Activated CD4-positive, alpha-beta memory T cell treated with anti-CD3 and anti-CD28 coated beads, Interleukin-2, amount 10 ng/mL, durations not matched to agents 7 days and 5 days (primary cell): ENCODE measurements at regions not wholly inside any gene's neighbourhood (a gene's known extent, or its start where the extent isn't known, plus 50 kb on each side); places are given as distances from the start of the nearest gene placed in this dataset.

Experiments
- CTCF ChIA-PET: fragments of 350-600 bp; sonication (Branson Sonifier 250); formaldehyde crosslinking; loops from one replicate; lab custom pipeline; 2021; ENCODE audit warnings: antibody characterized with exemption, inconsistent platforms; lab: Charles Lee
- POLR2A ChIA-PET: fragments of 350-600 bp; sonication (Branson Sonifier 250); formaldehyde crosslinking; loops from one replicate; lab custom pipeline; 2021; ENCODE audit warnings: antibody characterized with exemption; lab: Charles Lee
- DNase-seq: peaks from one replicate; pipeline ENCODE4 v3.0.0-alpha.2; 2020
- H3K27ac Mint-ChIP-seq: one replicate; pipeline ENCODE4 v1.8.0; 2021; ENCODE audit warnings: mild to moderate bottlenecking, mixed read lengths
- H3K27me3 Mint-ChIP-seq: one replicate; pipeline ENCODE4 v1.8.0; 2021; ENCODE audit warnings: mixed read lengths
- H3K36me3 Mint-ChIP-seq: one replicate; pipeline ENCODE4 v1.8.0; 2021; ENCODE audit warnings: low read depth, mixed read lengths
- H3K4me1 Mint-ChIP-seq: one replicate; pipeline ENCODE4 v1.8.0; 2021; ENCODE audit warnings: mixed read lengths
- H3K4me3 Mint-ChIP-seq: one replicate; pipeline ENCODE4 v1.8.0; 2021; ENCODE audit warnings: mild to moderate bottlenecking, mixed read lengths
- H3K9me3 Mint-ChIP-seq: one replicate; pipeline ENCODE4 v1.8.0; 2021; ENCODE audit warnings: mixed read lengths

DNA sequence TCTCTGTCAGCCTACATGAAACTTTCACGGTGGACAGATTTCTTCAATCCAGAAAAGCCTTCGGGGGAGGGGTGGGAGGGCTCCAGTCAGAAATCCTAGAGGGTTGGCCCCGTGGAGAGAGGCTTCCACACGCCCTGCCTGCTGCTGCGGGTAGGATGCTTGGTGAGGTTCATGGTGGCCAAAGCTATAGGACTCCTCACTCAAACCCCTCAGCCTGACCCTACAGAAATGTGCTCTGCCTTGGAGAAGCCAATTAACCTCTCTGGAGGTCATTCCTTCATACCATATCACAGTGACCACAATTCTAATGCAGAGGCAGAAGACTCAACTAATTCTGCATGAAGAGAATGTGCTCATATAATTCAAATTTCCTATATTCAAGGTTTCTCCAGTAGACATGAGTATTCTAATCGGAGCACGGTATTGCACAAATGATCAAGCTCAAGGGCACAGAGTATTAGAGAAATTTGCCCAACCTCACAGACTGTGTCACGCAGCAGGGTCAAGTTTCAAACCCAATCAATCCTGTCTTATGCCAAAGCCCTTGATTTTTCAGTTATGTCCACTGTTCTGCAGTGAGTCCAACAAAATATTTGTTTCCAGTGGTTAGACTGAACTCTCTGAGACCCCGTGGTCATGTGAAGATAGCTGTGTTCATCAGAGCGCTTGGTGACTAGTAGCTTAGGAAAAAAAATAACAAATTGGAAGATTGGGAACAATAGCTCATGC is 104.8 kb downstream of the TOMM20 start:
- ChIA-PET POLR2A (interaction anchor here (1.9 kb wide), 1 partner anchor 12 kb away, joined by 10 read pairs; no protein-coding TSS in a partner anchor), CTCF (no interaction called here)
- no peak overlapping the region for H3K27ac Mint-ChIP-seq
- DNase-seq, result no peak
- peaks cover 24% of the 10 kb centered on the region for H3K4me1 Mint-ChIP-seq
- H3K27me3 Mint-ChIP-seq, result no peaks in the 10 kb centered on the region
- peaks cover 8% of the 10 kb centered on the region for H3K36me3 Mint-ChIP-seq
- H3K9me3 Mint-ChIP-seq, result peaks cover 16% of the 10 kb centered on the region
- H3K4me3 Mint-ChIP-seq, result no peak overlapping the region

GRCh38 chr1:235022981-235023710 is 105.5 kb downstream of the TOMM20 start:
- H3K36me3 Mint-ChIP-seq, result peaks cover 9% of the 10 kb centered on the region
- H3K4me1 Mint-ChIP-seq, result peaks cover 32% of the 10 kb centered on the region
- H3K27me3 Mint-ChIP-seq, result no peaks in the 10 kb centered on the region
- no peak for DNase-seq
- H3K4me3 Mint-ChIP-seq, result no peak overlapping the region
- H3K9me3 Mint-ChIP-seq, result peaks cover 17% of the 10 kb centered on the region
- no peak overlapping the region for H3K27ac Mint-ChIP-seq
- CTCF ChIA-PET, result interaction anchor here (1.1 kb wide), 1 partner anchor 11 kb away, joined by 5 read pairs; no protein-coding TSS in a partner anchor
- POLR2A ChIA-PET, result interaction anchor here (1.9 kb wide), 1 partner anchor 11 kb away, joined by 10 read pairs; no protein-coding TSS in a partner anchor

GRCh38 chr1:235022341-235022980 is 106.2 kb downstream of the TOMM20 start:
- ChIA-PET CTCF (interaction anchor here (1.1 kb wide), 1 partner anchor 11 kb away, joined by 5 read pairs; no protein-coding TSS in a partner anchor), POLR2A (interaction anchor here (0.6 to 1.9 kb wide), 2 partner anchors 11 to 35 kb away, joined by 3 to 10 read pairs; no protein-coding TSS in a partner anchor)
- H3K27ac Mint-ChIP-seq, result no peak overlapping the region
- peaks cover 38% of the 10 kb centered on the region for H3K4me1 Mint-ChIP-seq
- H3K36me3 Mint-ChIP-seq, result peaks cover 14% of the 10 kb centered on the region
- DNase-seq, result no peak
- H3K4me3 Mint-ChIP-seq, result no peak overlapping the region
- no peaks in the 10 kb centered on the region for H3K27me3 Mint-ChIP-seq
- peaks cover 17% of the 10 kb centered on the region for H3K9me3 Mint-ChIP-seq

DNA sequence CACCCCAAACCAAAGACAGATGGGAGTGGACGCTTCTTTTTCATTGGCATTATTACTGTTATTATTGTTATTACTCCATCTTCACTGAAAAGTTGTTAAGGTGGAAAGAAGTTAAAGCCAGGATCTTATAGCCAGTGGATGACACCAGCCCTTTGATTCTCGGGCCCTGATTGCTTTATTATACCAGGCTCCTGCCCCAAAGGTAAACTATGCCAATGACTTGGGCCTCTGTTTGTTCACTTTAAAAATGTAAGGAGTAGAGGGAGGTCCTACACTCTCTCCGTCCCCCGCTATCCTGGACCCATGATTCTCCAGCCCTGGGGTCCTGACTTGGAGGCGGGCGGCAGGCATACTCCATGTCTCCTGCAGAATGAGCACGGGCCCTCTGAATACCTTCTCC is 106.8 kb downstream of the TOMM20 start:
- POLR2A ChIA-PET, result interaction anchor here (1.9 kb wide), 1 partner anchor 10 kb away, joined by 10 read pairs; no protein-coding TSS in a partner anchor
- CTCF ChIA-PET, result no interaction called here
- Mint-ChIP-seq H3K4me1 (peaks cover 42% of the 10 kb centered on the region), H3K36me3 (peaks cover 9% of the 10 kb centered on the region), H3K27me3 (no peaks in the 10 kb centered on the region), H3K4me3 (no peak overlapping the region), H3K9me3 (peaks cover 11% of the 10 kb centered on the region), H3K27ac (no peak overlapping the region)
- no peak for DNase-seq

DNA sequence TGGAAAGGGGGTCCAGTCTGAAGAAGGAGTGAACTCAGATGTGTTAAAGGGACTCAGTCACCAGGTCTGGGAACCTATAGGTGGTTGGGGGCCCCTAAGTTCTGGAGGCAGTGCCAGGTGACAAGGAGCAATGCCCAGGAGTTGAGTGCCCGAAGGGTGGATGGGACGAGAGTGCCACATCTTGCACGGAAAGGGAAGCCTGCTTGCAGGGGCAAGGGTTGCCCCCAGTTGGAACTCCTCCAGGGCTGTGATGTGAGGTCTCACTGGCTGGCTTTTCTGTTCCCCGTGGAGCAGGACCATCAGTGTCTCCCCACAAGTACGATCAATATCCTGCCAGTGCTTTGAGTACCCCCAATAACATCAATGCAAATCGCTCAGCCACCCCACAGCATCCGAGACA is 107.3 kb downstream of the TOMM20 start:
- H3K9me3 Mint-ChIP-seq, result peaks cover 10% of the 10 kb centered on the region
- no peak overlapping the region for H3K4me3 Mint-ChIP-seq
- CTCF ChIA-PET, result no interaction called here
- POLR2A ChIA-PET, result no interaction called here
- no peak overlapping the region for H3K27ac Mint-ChIP-seq
- H3K4me1 Mint-ChIP-seq, result peaks cover 44% of the 10 kb centered on the region
- H3K36me3 Mint-ChIP-seq, result peaks cover 12% of the 10 kb centered on the region
- DNase-seq, result no peak
- H3K27me3 Mint-ChIP-seq, result no peaks in the 10 kb centered on the region

DNA sequence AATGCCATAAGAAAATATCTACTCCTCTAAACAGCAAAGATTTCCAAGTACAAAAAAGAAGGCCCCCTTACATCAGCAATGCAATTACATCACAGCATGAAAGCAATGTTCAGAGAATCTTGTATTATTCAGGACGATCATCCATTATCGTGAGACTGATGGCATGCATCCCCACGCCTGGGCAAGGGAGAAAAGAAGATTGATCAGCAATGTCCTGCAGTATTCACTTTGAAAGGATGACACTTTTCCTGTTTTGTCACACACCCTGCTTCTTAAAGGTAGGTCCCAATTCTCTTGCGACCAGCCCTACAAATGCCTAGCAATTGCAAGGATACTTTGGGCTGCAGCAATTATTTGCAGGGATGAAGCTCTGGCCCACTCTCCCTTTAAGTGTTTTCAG is 108.7 kb downstream of the TOMM20 start:
- Mint-ChIP-seq H3K4me1 (peaks cover 55% of the 10 kb centered on the region), H3K27me3 (no peaks in the 10 kb centered on the region), H3K27ac (no peak overlapping the region), H3K9me3 (peaks cover 10% of the 10 kb centered on the region), H3K4me3 (no peak overlapping the region), H3K36me3 (peaks cover 16% of the 10 kb centered on the region)
- ChIA-PET POLR2A (no interaction called here), CTCF (no interaction called here)
- DNase-seq, result no peak

DNA sequence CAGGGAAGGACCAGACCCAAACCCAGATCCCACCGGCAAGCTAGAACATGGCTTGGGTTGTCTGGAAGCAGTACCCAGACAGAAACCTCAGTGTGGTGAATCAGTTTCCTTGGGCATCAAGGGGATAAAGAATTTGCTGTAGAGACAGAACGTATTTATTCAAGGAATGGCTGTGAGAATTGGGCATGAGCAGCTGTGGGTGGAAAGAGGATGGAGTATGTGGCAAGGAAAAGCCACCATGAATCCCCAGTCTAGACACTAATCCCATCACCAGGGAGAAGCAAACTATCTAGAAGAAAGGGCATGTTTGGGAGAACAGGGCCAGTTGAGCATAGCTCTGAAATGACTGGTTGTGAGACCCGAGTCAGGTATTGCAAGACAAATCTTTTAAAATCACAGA is 109.2 kb downstream of the TOMM20 start:
- POLR2A ChIA-PET, result no interaction called here
- H3K27ac Mint-ChIP-seq, result no peak overlapping the region

GRCh38 chr1:235018720-235019444 is 109.8 kb downstream of the TOMM20 start:
- peaks cover 64% of the 10 kb centered on the region for H3K4me1 Mint-ChIP-seq
- peaks cover 10% of the 10 kb centered on the region for H3K9me3 Mint-ChIP-seq
- POLR2A ChIA-PET, result no interaction called here

More for the DNA sequence above, 109.2 kb downstream of the TOMM20 start:
- CTCF ChIA-PET, result interaction anchor here (1.4 kb wide), 1 partner anchor 64 kb away, joined by 4 read pairs; no protein-coding TSS in a partner anchor
- Mint-ChIP-seq H3K4me1 (peaks cover 60% of the 10 kb centered on the region), H3K27me3 (no peaks in the 10 kb centered on the region), H3K36me3 (peaks cover 16% of the 10 kb centered on the region), H3K9me3 (peaks cover 10% of the 10 kb centered on the region), H3K4me3 (no peak overlapping the region)
- no peak for DNase-seq

GRCh38 chr1:235018161-235018560 is 110.5 kb downstream of the TOMM20 start:
- no peak overlapping the region for H3K27ac Mint-ChIP-seq
- H3K4me1 Mint-ChIP-seq, result peaks cover 64% of the 10 kb centered on the region

More at GRCh38 chr1:235018720-235019444, 109.8 kb downstream of the TOMM20 start:
- Mint-ChIP-seq H3K4me3 (no peak overlapping the region), H3K27me3 (no peaks in the 10 kb centered on the region), H3K27ac (no peak overlapping the region), H3K36me3 (peaks cover 16% of the 10 kb centered on the region)
- CTCF ChIA-PET, result interaction anchor here (1.4 kb wide), 1 partner anchor 65 kb away, joined by 4 read pairs; no protein-coding TSS in a partner anchor
- no peak for DNase-seq

DNA sequence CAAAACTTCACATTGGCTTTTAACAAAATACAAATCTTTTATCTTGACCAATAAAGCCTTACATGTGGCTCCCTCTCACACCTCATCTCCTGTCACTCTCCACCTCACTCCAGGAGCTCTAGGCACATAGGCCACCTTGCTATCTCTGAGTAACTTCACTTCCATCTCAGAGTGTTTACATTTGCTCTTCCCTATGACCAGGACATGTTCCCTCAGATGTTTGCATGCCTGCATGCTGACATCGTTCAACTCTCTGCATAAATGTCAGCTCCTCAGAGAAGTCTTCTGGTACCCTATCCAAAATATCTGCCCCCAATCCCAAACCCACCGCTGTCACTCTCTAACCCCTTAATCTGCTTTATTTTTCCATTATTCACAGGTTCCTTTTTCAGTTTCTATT is 110.9 kb downstream of the TOMM20 start:
- CTCF ChIA-PET, result no interaction called here
- Mint-ChIP-seq H3K27me3 (no peaks in the 10 kb centered on the region), H3K4me1 (peaks cover 64% of the 10 kb centered on the region), H3K36me3 (peaks cover 16% of the 10 kb centered on the region), H3K9me3 (peaks cover 10% of the 10 kb centered on the region), H3K27ac (no peak overlapping the region), H3K4me3 (no peak overlapping the region)
- DNase-seq, result no peak
- POLR2A ChIA-PET, result interaction anchor here (0.9 kb wide), 1 partner anchor 406 kb away, joined by 3 read pairs; no protein-coding TSS in a partner anchor

More at GRCh38 chr1:235018161-235018560, 110.5 kb downstream of the TOMM20 start:
- no peak for DNase-seq
- peaks cover 10% of the 10 kb centered on the region for H3K9me3 Mint-ChIP-seq
- H3K36me3 Mint-ChIP-seq, result peaks cover 16% of the 10 kb centered on the region
- H3K27me3 Mint-ChIP-seq, result no peaks in the 10 kb centered on the region
- ChIA-PET CTCF (interaction anchor here (1.4 kb wide), 1 partner anchor 66 kb away, joined by 4 read pairs; no protein-coding TSS in a partner anchor), POLR2A (interaction anchor here (0.9 kb wide), 1 partner anchor 407 kb away, joined by 3 read pairs; no protein-coding TSS in a partner anchor)
- H3K4me3 Mint-ChIP-seq, result no peak overlapping the region

DNA sequence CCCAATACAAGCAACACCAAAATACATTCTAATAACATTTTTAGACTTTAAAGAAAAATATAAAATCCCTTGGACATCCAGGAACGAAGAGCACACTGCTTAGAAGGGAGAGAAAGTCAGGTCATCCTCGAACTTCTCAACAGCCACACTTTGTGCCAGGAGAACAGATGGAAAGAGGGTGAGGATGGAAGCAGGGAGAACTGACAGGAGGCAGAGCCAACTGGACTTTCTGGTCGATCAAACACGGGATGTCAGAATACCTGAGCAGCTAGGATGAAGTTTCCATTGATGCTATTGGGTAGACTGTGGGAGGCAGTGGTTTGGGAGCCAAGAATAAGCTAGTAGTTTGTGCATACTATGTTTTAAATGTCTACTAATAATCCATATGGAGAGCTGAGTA is 111.4 kb downstream of the TOMM20 start:
- ChIA-PET CTCF (no interaction called here), POLR2A (interaction anchor here (0.9 kb wide), 1 partner anchor 406 kb away, joined by 3 read pairs; no protein-coding TSS in a partner anchor)

More for the DNA sequence above, 111.4 kb downstream of the TOMM20 start:
- Mint-ChIP-seq H3K4me3 (no peak overlapping the region), H3K9me3 (peaks cover 10% of the 10 kb centered on the region), H3K4me1 (peaks cover 64% of the 10 kb centered on the region), H3K36me3 (peaks cover 16% of the 10 kb centered on the region), H3K27ac (no peak overlapping the region), H3K27me3 (no peaks in the 10 kb centered on the region)
- DNase-seq, result no peak
